IMR-90 (cell line): ENCODE measurements at regions not wholly inside any gene's neighbourhood (a gene's known extent, or its start where the extent isn't known, plus 50 kb on each side); places are given as distances from the start of the nearest gene placed in this dataset.

Experiments
- CTCF ChIP-seq: conservative IDR thresholded peaks from 2 replicates; pipeline ENCODE4 v1.5.1; 2012; ENCODE audit warnings: mild to moderate bottlenecking, low read depth, low read length, improper control_type of control experiment
- POLR2A ChIP-seq: IDR thresholded peaks from 2 replicates; pipeline ENCODE4 v1.6.1; 2012; ENCODE audit warnings: mild to moderate bottlenecking, low read depth, low read length
- RFX5 ChIP-seq: IDR thresholded peaks from 2 replicates; pipeline ENCODE4 v1.8.0; 2012; ENCODE audit warnings: low read depth, mild to moderate bottlenecking, low read length, moderate library complexity
- USF2 ChIP-seq: fragments of 150-350 bp; IDR thresholded peaks from 2 replicates; pipeline ENCODE4 v1.6.1; 2017; ENCODE audit warnings: mild to moderate bottlenecking, antibody characterized with exemption, low read length, low read depth

- TF ChIP-seq POLR2A (no peak), USF2 (no peak), CTCF (no peak), RFX5 (no peak)
Observed at GRCh38 chr14:53448682-53449081, 295.6 kb upstream of the DDHD1 start.
